NT2/D1 (cell line): ENCODE measurements at regions not wholly inside any gene's neighbourhood (a gene's known extent, or its start where the extent isn't known, plus 50 kb on each side); places are given as distances from the start of the nearest gene placed in this dataset.

Source experiments
- SUZ12 ChIP-seq: IDR thresholded peaks from 2 replicates; pipeline ENCODE4 v1.6.1; 2011; ENCODE audit not compliant: insufficient read length, insufficient read depth; ENCODE audit errors: extremely low read depth
- YY1 ChIP-seq: IDR thresholded peaks from 2 replicates; pipeline ENCODE4 v1.6.1; 2011; ENCODE audit not compliant: insufficient read length, insufficient read depth
- ZNF274 ChIP-seq: IDR thresholded peaks from 2 replicates; pipeline ENCODE4 v1.6.1; 2011; ENCODE audit warnings: mild to moderate bottlenecking, low read depth, low read length

DNA sequence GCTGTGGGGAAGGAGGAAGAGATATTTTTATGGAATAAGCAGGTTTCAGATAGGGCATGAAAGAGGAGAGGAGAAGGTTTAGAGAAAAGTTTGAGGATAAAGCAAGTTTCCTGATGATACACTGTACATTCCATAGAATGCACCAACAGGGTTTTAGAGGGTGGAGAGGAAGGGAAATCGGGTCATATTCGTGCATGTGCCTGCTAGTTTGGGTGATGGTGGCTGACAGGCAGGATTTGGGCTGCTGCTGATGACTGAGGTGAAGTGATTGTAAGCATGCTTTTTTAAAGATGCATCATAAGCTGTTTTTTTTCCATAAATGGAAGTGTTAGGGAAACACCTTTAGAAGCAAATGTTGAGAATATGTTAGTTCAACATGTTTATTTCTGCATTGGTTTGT, 68.8 kb downstream of the PMAIP1 start:
- no peak for TF ChIP-seq SUZ12
- no peak for TF ChIP-seq ZNF274
- no peak for TF ChIP-seq YY1
